Activated CD8-positive, alpha-beta T cell treated with anti-CD3 and anti-CD28 coated beads for 36 hours (primary cell): ENCODE measurements at regions not wholly inside any gene's neighbourhood (a gene's known extent, or its start where the extent isn't known, plus 50 kb on each side); places are given as distances from the start of the nearest gene placed in this dataset.

ENCODE experiments used
- ATAC-seq: fragments of 200-7000 bp; cut with Tn5 transposase; one replicate; pipeline ENCODE4 v1.10.0; 2021; ENCODE audit warnings: mild to moderate bottlenecking, moderate library complexity
- CTCF ChIA-PET: fragments of 350-600 bp; sonication (Branson Sonifier 250); formaldehyde crosslinking; loops from one replicate; lab custom pipeline; 2021; ENCODE audit warnings: antibody characterized with exemption; lab: Charles Lee
- POLR2A ChIA-PET: fragments of 350-600 bp; sonication (Branson Sonifier 250); formaldehyde crosslinking; loops from one replicate; lab custom pipeline; 2021; ENCODE audit warnings: antibody characterized with exemption; lab: Charles Lee
- DNase-seq: peaks from one replicate; pipeline ENCODE4 v3.0.0-alpha.2; 2020
- H3K27ac Mint-ChIP-seq: one replicate; pipeline ENCODE4 v1.8.0; 2021; ENCODE audit warnings: mild to moderate bottlenecking, mixed read lengths
- H3K27me3 Mint-ChIP-seq: one replicate; pipeline ENCODE4 v1.8.0; 2021; ENCODE audit warnings: mixed read lengths
- H3K36me3 Mint-ChIP-seq: one replicate; pipeline ENCODE4 v1.8.0; 2021; ENCODE audit warnings: low read depth, mixed read lengths
- H3K4me1 Mint-ChIP-seq: one replicate; pipeline ENCODE4 v1.8.0; 2021; ENCODE audit warnings: low read depth, mixed read lengths
- H3K4me3 Mint-ChIP-seq: one replicate; pipeline ENCODE4 v1.8.0; 2021; ENCODE audit warnings: mild to moderate bottlenecking, moderate library complexity, mixed read lengths
- H3K9me3 Mint-ChIP-seq: one replicate; pipeline ENCODE4 v1.8.0; 2021; ENCODE audit warnings: mixed read lengths
- intact Hi-C: fragments of 100-400 bp; cut with micrococcal nuclease; formaldehyde crosslinking; loops from one replicate; pipeline ENCODE4 v1.10.0; 2022
- TF ChIP-seq, protein P1 (sequence below): fragments of 200-600 bp; IDR thresholded peaks from one replicate; pipeline ENCODE4 v1.8.0; 2022; ENCODE audit warnings: antibody characterized with exemption, mild to moderate bottlenecking

DNA sequence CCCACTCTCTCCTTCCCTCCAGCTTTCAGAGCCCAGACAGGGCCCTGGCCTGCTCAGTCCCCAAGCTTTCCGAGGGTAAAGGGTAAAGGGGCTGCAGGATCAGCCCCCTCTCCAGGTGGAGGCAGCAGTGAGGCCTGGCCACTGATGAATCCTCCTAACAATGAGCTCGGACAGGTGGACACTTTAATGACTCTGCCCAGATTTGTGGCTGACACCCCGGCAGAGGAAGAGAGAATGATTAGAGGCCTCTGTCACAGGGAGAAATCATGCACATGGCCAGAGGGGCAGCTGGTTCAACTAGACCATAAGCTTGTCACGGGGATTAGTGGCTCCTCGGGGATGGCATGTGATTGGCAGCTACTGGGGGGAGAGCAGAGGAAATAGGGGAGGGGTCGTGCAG lies 587.5 kb upstream of the B3GAT1 start:
- no peak overlapping the region for H3K27ac Mint-ChIP-seq
- no peak for ATAC-seq
- H3K27me3 Mint-ChIP-seq = peaks cover 11% of the 10 kb centered on the region
- CTCF ChIA-PET = no interaction called here
- no peak for DNase-seq
- no peaks in the 10 kb centered on the region for H3K9me3 Mint-ChIP-seq
- no peaks in the 10 kb centered on the region for H3K36me3 Mint-ChIP-seq
- H3K4me1 Mint-ChIP-seq = no peaks in the 10 kb centered on the region
- POLR2A ChIA-PET = no interaction called here
- H3K4me3 Mint-ChIP-seq = no peak overlapping the region
- TF ChIP-seq, protein P1, sequence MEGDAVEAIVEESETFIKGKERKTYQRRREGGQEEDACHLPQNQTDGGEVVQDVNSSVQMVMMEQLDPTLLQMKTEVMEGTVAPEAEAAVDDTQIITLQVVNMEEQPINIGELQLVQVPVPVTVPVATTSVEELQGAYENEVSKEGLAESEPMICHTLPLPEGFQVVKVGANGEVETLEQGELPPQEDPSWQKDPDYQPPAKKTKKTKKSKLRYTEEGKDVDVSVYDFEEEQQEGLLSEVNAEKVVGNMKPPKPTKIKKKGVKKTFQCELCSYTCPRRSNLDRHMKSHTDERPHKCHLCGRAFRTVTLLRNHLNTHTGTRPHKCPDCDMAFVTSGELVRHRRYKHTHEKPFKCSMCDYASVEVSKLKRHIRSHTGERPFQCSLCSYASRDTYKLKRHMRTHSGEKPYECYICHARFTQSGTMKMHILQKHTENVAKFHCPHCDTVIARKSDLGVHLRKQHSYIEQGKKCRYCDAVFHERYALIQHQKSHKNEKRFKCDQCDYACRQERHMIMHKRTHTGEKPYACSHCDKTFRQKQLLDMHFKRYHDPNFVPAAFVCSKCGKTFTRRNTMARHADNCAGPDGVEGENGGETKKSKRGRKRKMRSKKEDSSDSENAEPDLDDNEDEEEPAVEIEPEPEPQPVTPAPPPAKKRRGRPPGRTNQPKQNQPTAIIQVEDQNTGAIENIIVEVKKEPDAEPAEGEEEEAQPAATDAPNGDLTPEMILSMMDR = no peak
- intact Hi-C loops = no loop called here

DNA sequence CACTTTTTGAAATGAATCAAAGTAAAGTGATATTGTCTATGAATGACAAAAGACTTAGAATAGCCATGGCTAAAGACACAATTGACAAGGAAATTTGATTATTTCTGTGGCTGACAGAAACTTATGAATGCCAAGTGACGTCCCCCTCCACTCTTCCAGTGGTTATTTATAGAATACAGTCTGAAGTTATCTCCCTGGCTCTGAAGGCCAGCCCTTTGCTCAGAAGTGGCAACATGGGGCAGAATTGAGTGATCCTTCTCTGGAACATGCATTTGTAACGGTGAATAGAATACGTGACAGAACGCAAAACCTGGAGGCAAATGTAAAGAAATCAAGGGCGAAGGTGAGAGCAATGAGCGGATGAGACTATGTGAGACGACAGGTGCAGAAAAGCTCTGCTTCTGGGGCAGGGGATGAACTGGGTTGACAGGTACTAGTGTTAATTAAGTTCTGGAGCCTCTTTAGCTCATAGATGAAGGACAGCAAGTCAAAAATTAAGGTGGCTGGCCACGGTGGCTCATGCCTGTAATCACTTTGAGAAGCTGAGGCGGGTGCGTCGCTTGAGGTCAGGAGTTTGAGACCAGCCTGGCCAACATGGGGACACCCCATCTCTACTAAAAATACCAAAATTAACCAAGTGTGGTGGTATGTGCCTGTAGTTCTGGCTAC lies 585.7 kb upstream of the B3GAT1 start:
- CTCF ChIA-PET = no interaction called here
- Mint-ChIP-seq H3K27ac (no peak overlapping the region), H3K27me3 (peaks cover 20% of the 10 kb centered on the region), H3K4me3 (no peak overlapping the region), H3K36me3 (no peaks in the 10 kb centered on the region), H3K4me1 (no peaks in the 10 kb centered on the region), H3K9me3 (no peaks in the 10 kb centered on the region)
- no peak for DNase-seq
- POLR2A ChIA-PET = no interaction called here
- TF ChIP-seq, protein P1 = no peak
- intact Hi-C loops = no loop called here
- no peak for ATAC-seq

DNA sequence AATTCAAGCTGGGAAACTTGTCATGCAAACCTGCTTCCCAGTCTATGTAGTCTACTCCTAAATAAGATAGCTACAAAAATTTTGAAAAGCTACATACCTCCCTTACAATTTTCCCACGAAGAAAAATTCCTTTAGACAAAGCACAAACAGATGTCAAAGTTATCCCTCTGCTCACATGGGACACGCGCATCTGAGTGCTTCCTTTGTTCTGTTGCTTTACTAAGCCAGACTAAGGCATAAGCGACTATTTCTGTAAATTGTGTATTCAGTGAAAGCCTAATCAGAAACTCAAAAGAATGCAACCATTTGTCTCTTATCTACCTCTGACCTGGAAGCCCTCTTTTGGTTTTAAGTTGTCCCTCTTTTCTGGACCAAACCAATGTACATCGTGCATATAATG lies 583.7 kb upstream of the B3GAT1 start:
- H3K27ac Mint-ChIP-seq = no peak overlapping the region
- DNase-seq (no peak), ATAC-seq (no peak)
- no peak overlapping the region for H3K4me3 Mint-ChIP-seq
- CTCF ChIA-PET = no interaction called here
- H3K4me1 Mint-ChIP-seq = no peaks in the 10 kb centered on the region
- peaks cover 24% of the 10 kb centered on the region for H3K27me3 Mint-ChIP-seq
- POLR2A ChIA-PET = no interaction called here
- TF ChIP-seq, protein P1 = no peak
- intact Hi-C loops = no loop called here
- no peaks in the 10 kb centered on the region for H3K36me3 Mint-ChIP-seq
- no peaks in the 10 kb centered on the region for H3K9me3 Mint-ChIP-seq

DNA sequence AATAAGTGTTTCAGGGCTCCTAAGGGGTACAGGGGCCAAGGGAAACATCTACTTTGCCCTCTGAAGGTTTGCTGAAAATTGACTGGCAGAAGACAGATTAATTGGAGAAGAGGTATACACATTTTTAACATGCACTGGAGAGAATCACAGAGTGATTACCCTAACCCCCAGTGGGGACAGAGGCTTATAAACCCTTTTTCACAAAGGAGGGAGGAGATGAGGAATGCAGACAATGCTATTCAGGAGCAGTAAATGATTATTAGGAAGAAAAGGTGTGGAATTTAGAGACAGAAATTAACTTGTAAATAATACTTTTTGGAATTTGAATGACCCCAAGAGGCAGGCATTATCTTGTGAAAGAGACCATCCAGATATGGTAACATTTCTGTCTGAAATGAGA lies 582.4 kb upstream of the B3GAT1 start:
- H3K36me3 Mint-ChIP-seq = no peaks in the 10 kb centered on the region
- TF ChIP-seq, protein P1 = no peak
- no peak overlapping the region for H3K27ac Mint-ChIP-seq
- H3K9me3 Mint-ChIP-seq = no peaks in the 10 kb centered on the region
- H3K4me1 Mint-ChIP-seq = no peaks in the 10 kb centered on the region
- no peak for ATAC-seq
- H3K4me3 Mint-ChIP-seq = no peak overlapping the region
- H3K27me3 Mint-ChIP-seq = peaks cover 19% of the 10 kb centered on the region
- DNase-seq = no peak
- CTCF ChIA-PET = no interaction called here
- POLR2A ChIA-PET = no interaction called here
- intact Hi-C loops = no loop called here

DNA sequence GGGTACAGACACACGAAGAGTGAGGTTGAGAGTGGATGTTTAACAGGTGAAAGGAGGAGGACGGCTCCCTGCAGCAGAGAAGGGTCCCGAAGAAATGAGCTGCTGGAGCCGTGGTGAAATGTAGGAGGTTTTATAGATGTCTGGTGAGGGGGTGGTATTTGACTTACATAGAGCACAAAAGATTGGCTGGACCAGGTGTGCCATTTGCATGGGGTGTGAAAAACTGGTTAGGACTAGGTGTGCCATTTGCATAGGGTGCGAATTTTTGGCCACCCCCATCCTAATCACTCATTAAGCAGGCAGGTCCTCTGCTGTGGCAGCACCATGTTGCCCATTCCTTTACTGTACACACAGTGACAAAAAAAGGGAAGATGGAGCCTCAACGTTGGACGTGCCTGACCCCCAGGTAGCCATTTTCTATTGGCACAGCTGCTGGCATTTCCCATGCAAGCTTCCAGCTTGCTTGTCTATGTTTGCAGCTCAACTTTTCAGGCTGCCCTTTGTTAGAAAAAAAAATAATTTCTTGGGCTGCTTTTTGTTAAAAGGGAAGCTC lies 581.7 kb upstream of the B3GAT1 start:
- DNase-seq (no peak), ATAC-seq (no peak)
- H3K27ac Mint-ChIP-seq = no peak overlapping the region
- ChIA-PET POLR2A (no interaction called here), CTCF (no interaction called here)
- H3K4me1 Mint-ChIP-seq = no peaks in the 10 kb centered on the region
- TF ChIP-seq, protein P1 = no peak
- H3K4me3 Mint-ChIP-seq = no peak overlapping the region
- intact Hi-C loops = no loop called here
- H3K27me3 Mint-ChIP-seq = peaks cover 19% of the 10 kb centered on the region
- H3K36me3 Mint-ChIP-seq = no peaks in the 10 kb centered on the region
- no peaks in the 10 kb centered on the region for H3K9me3 Mint-ChIP-seq
